Hypothalamus (tissue), 51 donors: ENCODE measurements at regions not wholly inside any gene's neighbourhood (a gene's known extent, or its start where the extent isn't known, plus 50 kb on each side); places are given as distances from the start of the nearest gene placed in this dataset.
"Not testable (repeated sequence)": the region's sequence is repeated elsewhere in the genome, so short reads cannot be mapped to it uniquely, and the experiment has no call there.

ENCODE experiments used
- DNase-seq, 51 donors: peaks; one replicate each; lab custom pipeline; 2025; lab: John Stamatoyannopoulos, UW

DNA sequence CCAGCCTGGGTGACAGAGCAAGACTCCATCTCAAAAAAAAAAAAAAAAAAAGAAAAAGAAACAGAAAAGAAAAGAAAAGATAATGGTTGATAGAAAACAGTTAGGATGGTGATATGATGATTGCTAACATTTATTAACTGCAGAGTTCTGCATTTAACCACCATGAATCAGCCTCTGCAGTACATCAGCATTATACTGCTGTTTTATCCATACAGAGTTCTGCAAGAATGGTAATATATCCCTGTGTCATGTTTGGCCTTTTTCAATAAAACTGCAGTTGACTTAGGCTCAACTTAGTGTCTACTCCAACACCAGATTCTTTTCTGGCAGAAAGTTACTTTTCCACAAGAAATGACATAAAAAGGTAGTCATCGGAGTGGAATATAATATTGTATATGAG lies 62.6 kb downstream of the DUSP6 start:
- DNase-seq = no peak

DNA sequence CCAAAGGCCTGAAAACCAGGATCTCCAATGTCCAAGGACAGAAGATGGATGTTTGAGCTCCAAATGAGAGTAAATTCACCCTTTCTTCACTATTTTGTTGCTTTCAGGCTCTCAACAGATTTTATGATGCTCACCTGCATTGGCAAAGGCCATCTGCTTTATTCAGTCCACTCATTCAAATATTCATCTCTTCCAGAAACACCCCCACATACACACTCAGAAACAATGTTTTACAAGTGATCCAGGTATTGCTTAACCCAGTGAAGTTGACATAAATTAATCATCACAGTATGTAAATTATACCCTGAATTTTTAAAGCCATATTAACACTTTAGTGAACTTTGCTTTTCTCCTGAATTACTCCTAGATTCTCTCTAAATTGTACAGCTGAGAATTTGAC lies 63.3 kb downstream of the DUSP6 start:
- no peak for DNase-seq

- no peak for DNase-seq
Measured at GRCh38 chr12:89286501-89286900, 65.8 kb downstream of the DUSP6 start.

DNA sequence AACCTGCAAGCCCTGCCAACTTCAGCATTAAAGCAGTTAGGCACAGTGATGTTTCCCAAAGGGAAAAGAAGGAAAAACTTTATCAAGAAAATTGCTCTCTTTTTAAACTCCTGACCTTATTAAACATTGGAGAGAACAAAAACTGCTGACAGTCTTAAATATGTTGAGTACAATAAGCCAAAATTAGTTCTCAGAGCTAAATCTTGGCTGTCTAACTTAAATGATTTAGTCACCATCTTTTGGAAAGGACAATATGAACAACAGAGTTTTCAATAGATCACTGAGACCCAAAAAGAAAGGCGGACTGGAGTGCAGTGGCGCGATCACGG lies 70.8 kb downstream of the DUSP6 start:
- DNase-seq = no peak

GRCh38 chr12:89280833-89281538 lies 71.3 kb downstream of the DUSP6 start:
- no peak for DNase-seq

- DNase-seq = no peak
Measured at GRCh38 chr12:89279499-89279898, 72.8 kb downstream of the DUSP6 start.

DNA sequence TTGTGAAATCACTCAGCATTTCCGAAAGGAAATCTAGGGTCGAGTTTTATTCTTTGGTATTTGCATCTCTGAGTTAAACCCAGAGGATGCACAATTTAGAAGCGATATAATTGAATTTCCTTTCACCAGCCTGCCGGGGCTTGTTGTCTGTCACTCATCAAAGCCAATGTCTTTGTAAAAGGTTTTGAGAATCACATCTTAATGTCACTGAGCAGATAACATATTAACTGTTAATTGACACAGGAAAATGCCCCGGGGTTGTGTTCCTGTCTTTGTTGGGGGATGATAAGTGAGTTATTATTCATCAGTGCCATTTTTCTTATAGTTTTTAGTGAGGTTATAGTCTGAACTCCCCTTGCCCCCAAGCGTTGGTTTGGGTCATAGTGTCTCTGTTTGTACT lies 73.4 kb downstream of the DUSP6 start:
- DNase-seq = no peak

- no peak for DNase-seq
Measured at GRCh38 chr12:89278169-89278568, 74.1 kb downstream of the DUSP6 start.

GRCh38 chr12:89276860-89277259 lies 75.4 kb downstream of the DUSP6 start:
- DNase-seq = no peak

GRCh38 chr12:89273525-89273924 lies 78.8 kb downstream of the DUSP6 start:
- DNase-seq = no peak

- no peak for DNase-seq
Measured at GRCh38 chr12:89270548-89270947, 81.8 kb downstream of the DUSP6 start.

DNA sequence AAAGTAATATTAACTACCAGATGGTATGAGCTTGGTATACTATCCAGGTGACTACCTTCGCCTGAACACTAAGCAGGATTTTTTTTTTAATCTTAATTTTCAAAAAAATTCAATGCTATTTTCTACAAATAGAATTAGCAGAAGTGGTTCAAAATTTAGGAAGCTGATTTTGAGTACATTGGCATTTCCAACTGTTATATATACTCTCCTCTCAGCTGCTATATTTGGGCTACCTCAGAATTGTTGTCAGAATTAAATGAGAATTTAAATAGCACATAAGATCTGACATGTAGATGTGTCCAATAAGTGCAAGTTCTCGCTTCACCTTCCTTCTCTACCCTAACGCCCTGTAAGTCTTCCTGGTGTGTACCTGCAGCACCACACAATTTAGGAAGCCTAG lies 83.1 kb downstream of the DUSP6 start:
- no peak for DNase-seq

DNA sequence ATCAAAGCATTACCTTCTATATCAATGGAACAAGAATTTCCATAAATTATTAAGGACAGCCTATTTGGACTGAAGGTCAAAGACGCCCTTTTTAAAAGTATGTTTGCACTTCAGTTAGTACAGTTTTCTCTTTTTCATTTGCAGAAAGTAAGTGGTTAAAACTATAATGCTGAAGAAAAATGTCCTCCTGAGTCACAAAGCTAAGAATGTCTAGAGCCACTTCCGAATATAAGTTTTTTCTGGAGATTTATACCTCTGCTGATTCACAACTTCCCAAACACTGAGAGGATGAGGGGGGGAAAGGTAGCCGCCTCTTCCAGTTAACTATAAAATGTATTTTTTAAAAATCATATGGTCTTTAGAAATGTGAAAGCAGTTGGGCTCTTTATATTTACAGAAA lies 84.9 kb downstream of the DUSP6 start:
- DNase-seq = no peak

DNA sequence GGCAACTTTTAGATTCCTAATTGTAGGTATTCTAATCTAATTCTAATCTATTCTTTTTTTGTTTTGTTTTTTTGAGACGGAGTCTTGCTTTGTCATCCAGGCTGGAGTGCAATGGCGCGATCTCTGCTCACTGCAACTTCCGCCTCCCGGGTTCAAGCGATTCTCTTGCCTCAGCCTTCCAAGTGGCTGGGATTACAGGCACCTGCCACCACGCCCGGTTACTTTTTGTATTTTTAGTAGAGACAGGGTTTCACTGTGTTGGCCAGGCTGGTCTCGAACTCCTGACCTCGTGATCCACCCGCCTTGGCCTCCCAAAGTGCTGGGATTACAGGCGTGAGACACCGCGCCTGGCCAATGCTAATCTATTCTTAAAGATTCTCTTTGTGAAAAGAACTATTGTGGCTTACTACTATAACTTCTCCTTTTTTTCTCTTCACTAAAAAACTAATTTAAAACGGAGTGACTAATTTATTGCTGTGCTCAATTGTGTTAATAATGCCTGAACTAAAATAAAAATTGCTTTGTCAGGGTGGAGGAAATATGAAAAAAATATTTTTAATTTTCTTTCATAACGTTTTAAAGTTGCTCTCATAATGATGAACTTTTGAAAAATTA lies 85.6 kb downstream of the DUSP6 start:
- DNase-seq = not testable (repeated sequence)

GRCh38 chr12:89264837-89265236 lies 87.5 kb downstream of the DUSP6 start:
- no peak for DNase-seq

- DNase-seq = no peak
Measured at GRCh38 chr12:89263900-89264299, 88.4 kb downstream of the DUSP6 start.

- DNase-seq = no peak
Measured at GRCh38 chr12:89262855-89263552, 89.3 kb downstream of the DUSP6 start.

GRCh38 chr12:89261982-89262381 lies 90.3 kb downstream of the DUSP6 start:
- no peak for DNase-seq

DNA sequence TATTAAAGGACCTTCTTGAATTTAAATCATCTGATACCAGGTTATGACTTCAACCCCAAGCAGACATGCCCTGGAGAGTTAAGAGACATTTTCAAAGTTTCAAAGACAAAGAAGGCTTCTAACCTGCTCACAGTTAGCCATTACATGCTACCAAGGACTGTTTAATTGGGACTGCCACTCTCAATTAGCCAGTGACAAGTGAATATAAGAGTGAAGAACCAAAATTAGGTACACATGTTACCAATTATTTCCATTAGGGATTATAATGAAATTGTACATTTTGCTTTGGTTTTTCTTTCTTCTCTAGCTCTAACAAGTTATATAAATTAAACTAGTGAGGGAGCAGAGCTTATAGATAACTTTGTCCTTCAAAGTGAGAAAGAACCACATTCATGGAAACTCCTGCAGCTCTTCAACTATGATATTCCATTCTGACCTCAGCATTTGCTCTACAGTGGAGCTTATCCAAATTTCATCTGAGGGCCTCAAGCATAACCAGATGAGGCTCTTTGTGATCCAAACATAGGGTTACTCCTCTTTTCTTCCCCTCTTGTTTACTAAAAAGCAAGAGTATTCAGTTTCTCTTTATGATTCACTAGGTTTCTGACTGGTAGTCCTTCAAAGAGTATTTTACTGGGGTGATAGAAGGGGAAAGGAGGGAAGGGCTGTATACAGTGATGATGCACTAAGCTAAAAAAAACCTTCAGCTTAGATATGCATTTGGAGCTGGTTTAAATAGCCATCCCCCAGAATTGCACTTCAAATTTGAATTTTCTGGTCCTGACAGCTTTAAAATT lies 91.3 kb downstream of the DUSP6 start:
- no peak for DNase-seq

- DNase-seq = no peak
Measured at GRCh38 chr12:89259821-89260220, 92.5 kb downstream of the DUSP6 start.

- no peak for DNase-seq
Measured at GRCh38 chr12:89258240-89258969, 93.9 kb downstream of the DUSP6 start.
